ENCODE measurements at regions not wholly inside any gene's neighbourhood (a gene's known extent, or its start where the extent isn't known, plus 50 kb on each side); places are given as distances from the start of the nearest gene placed in this dataset. TPM values are rescaled to one million over a fixed set of nuclear protein-coding genes. Genes with fewer than 3 reads are reported as not detected.

GRCh38 chr7:36100634-36101033, 52.4 kb upstream of the EEPD1 start:
- no peak for DNase-seq

Small RNAs in the stretch of these regions (small RNA-seq; reads per million reads assigned to genes)
- gene RNU6-1085P (ENCODE audit: low replicate concordance): not detected

Measured in tongue (tissue), 2 donors.